Subcutaneous abdominal adipose tissue (tissue), 5 donors: ENCODE measurements at regions not wholly inside any gene's neighbourhood (a gene's known extent, or its start where the extent isn't known, plus 50 kb on each side); places are given as distances from the start of the nearest gene placed in this dataset.
"Not testable (repeated sequence)": the region's sequence is repeated elsewhere in the genome, so short reads cannot be mapped to it uniquely, and the experiment has no call there.

Source experiments
- H3K27ac ChIP-seq: one replicate; pipeline ENCODE4 v1.7.0; 2013; ENCODE audit warnings: low read depth, mild to moderate bottlenecking, inconsistent platforms, low read length, moderate library complexity
- H3K27me3 ChIP-seq, 5 donors: one replicate each; pipeline ENCODE4 v1.7.0; 2013; ENCODE audit warnings: low read length in 5 of 5, inconsistent platforms in 1 of 5; ENCODE audit not compliant: control insufficient read depth in 5 of 5, insufficient read depth in 4 of 5
- H3K36me3 ChIP-seq, 5 donors: one replicate each; pipeline ENCODE4 v1.7.0; 2013; ENCODE audit warnings: low read length in 5 of 5; ENCODE audit not compliant: control insufficient read depth in 5 of 5, insufficient read depth in 5 of 5
- H3K4me1 ChIP-seq, 5 donors: one replicate each; pipeline ENCODE4 v1.7.0; 2013; ENCODE audit warnings: low read length in 5 of 5, mild to moderate bottlenecking in 3 of 5, moderate library complexity in 1 of 5; ENCODE audit not compliant: control insufficient read depth in 5 of 5, insufficient read depth in 5 of 5
- H3K4me3 ChIP-seq, 5 donors: one replicate each; pipeline ENCODE4 v1.7.0; 2013; ENCODE audit warnings: low read length in 5 of 5, low read depth in 1 of 5
- H3K9ac ChIP-seq, 5 donors: one replicate each; pipeline ENCODE4 v1.7.0; 2013; ENCODE audit warnings: low read length in 5 of 5, mild to moderate bottlenecking in 4 of 5, moderate library complexity in 3 of 5
- H3K9me3 ChIP-seq, 5 donors: one replicate each; pipeline ENCODE4 v1.7.0; 2013; ENCODE audit warnings: low read length in 5 of 5; ENCODE audit not compliant: control insufficient read depth in 5 of 5
- donor health status: healthy.
- donor health status: healthy.
- donor health status: healthy.
- donor health status: healthy.
- donor health status: healthy.

GRCh38 chr4:129971419-129971818 is 875.5 kb downstream of the C4orf33 start:
- Histone ChIP-seq H3K9ac (no peak overlapping the region), H3K9me3 (no peaks in the 10 kb centered on the region), H3K4me1 (no peaks in the 10 kb centered on the region), H3K4me3 (no peak overlapping the region), H3K36me3 (no peaks in the 10 kb centered on the region), H3K27me3 (no peaks in the 10 kb centered on the region), H3K27ac (no peak overlapping the region)

- H3K9ac ChIP-seq = no peak overlapping the region
- no peaks in the 10 kb centered on the region for H3K4me1 ChIP-seq
- no peaks in the 10 kb centered on the region for H3K36me3 ChIP-seq
- H3K4me3 ChIP-seq = no peak overlapping the region
- H3K27me3 ChIP-seq = no peaks in the 10 kb centered on the region
- H3K27ac ChIP-seq = no peak overlapping the region
- no peaks in the 10 kb centered on the region for H3K9me3 ChIP-seq
Observed at GRCh38 chr4:129972257-129972656, 876.3 kb downstream of the C4orf33 start.

GRCh38 chr4:129974730-129975129 is 878.8 kb downstream of the C4orf33 start:
- Histone ChIP-seq H3K9me3 (no peaks in the 10 kb centered on the region), H3K36me3 (no peaks in the 10 kb centered on the region), H3K4me1 (no peaks in the 10 kb centered on the region), H3K27ac (no peak overlapping the region), H3K27me3 (no peaks in the 10 kb centered on the region), H3K9ac (no peak overlapping the region), H3K4me3 (no peak overlapping the region)

- H3K4me1 ChIP-seq = no peaks in the 10 kb centered on the region
- no peaks in the 10 kb centered on the region for H3K9me3 ChIP-seq
- no peaks in the 10 kb centered on the region for H3K36me3 ChIP-seq
- H3K4me3 ChIP-seq = no peak overlapping the region
- no peaks in the 10 kb centered on the region for H3K27me3 ChIP-seq
- H3K9ac ChIP-seq = no peak overlapping the region
- H3K27ac ChIP-seq = no peak overlapping the region
Observed at GRCh38 chr4:129978315-129978714, 882.4 kb downstream of the C4orf33 start.

- Histone ChIP-seq H3K4me1 (no peaks in the 10 kb centered on the region), H3K27ac (no peak overlapping the region), H3K36me3 (no peaks in the 10 kb centered on the region), H3K27me3 (no peaks in the 10 kb centered on the region), H3K4me3 (no peak overlapping the region), H3K9ac (no peak overlapping the region), H3K9me3 (no peaks in the 10 kb centered on the region)
Observed at GRCh38 chr4:129988957-129989356, 893.0 kb downstream of the C4orf33 start.

- Histone ChIP-seq H3K36me3 (no peaks in the 10 kb centered on the region), H3K9ac (no peak overlapping the region), H3K9me3 (peaks cover 0 to 4% (median 3%) of the 10 kb centered on the region in 5 donors), H3K4me1 (no peaks in the 10 kb centered on the region), H3K27ac (no peak overlapping the region), H3K27me3 (no peaks in the 10 kb centered on the region), H3K4me3 (no peak overlapping the region)
Observed at GRCh38 chr4:129994715-129995114, 898.8 kb downstream of the C4orf33 start.

- Histone ChIP-seq H3K9me3 (peaks cover 0 to 4% (median 3%) of the 10 kb centered on the region in 5 donors), H3K4me3 (no peak overlapping the region), H3K27ac (no peak overlapping the region), H3K27me3 (no peaks in the 10 kb centered on the region), H3K4me1 (no peaks in the 10 kb centered on the region), H3K9ac (no peak overlapping the region), H3K36me3 (no peaks in the 10 kb centered on the region)
Observed at GRCh38 chr4:129998436-129999150, 902.6 kb downstream of the C4orf33 start.

- Histone ChIP-seq H3K9me3 (peaks cover 0 to 4% (median 3%) of the 10 kb centered on the region in 5 donors), H3K27ac (no peak overlapping the region), H3K4me3 (no peak overlapping the region), H3K4me1 (no peaks in the 10 kb centered on the region), H3K9ac (no peak overlapping the region), H3K27me3 (no peaks in the 10 kb centered on the region), H3K36me3 (no peaks in the 10 kb centered on the region)
Observed at GRCh38 chr4:129999156-129999555, 903.2 kb downstream of the C4orf33 start.

GRCh38 chr4:130008461-130008860 is 912.5 kb downstream of the C4orf33 start:
- Histone ChIP-seq H3K9me3 (no peaks in the 10 kb centered on the region), H3K4me3 (no peak overlapping the region), H3K27ac (no peak overlapping the region), H3K36me3 (no peaks in the 10 kb centered on the region), H3K4me1 (no peaks in the 10 kb centered on the region), H3K9ac (no peak overlapping the region), H3K27me3 (no peaks in the 10 kb centered on the region)

GRCh38 chr4:130012806-130013205 is 916.9 kb downstream of the C4orf33 start:
- not testable (repeated sequence) for H3K9ac ChIP-seq, H3K4me1 ChIP-seq, H3K36me3 ChIP-seq, H3K27me3 ChIP-seq, H3K27ac ChIP-seq, H3K9me3 ChIP-seq, H3K4me3 ChIP-seq
